ENCODE measurements at regions not wholly inside any gene's neighbourhood (a gene's known extent, or its start where the extent isn't known, plus 50 kb on each side); places are given as distances from the start of the nearest gene placed in this dataset.

DNA sequence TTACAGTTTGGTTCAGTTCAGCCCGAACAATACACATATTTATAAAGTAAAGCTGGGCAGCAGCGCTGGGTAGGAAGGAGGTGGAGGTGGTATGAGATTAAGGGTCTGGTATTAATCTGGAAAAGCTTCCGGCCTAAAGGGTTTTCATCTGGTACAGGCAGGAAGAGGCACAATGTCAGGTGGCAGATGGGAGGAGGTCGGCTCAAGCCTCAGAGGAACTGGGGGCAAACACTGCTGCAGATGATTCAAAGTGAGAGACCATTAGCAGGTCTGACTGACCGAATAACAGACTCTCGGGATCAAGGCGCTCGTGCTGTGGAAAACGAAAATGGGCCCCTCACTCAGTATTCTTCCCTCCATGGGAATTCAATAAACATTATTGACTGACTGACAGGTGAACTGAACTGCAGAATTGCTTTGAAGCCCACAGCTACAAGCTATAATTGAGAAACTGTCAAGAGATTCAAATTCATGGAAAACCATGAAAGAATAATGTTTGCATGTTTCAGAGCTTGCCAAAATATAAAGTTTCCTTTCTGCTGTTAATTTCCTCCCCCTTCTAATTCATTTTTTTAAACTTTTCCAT, 75.3 kb downstream of the TMEM167A start:
- Histone ChIP-seq H3K9me3 (no peaks in the 10 kb centered on the region), H3K27me3 (no peaks in the 10 kb centered on the region), H3K4me1 (no peaks in the 10 kb centered on the region), H3K27ac (no peak overlapping the region), H3K36me3 (no peaks in the 10 kb centered on the region), H3K4me3 (no peak overlapping the region)
- no peak for DNase-seq (ENCODE audit: low spot score in 2 of 2)
- TF ChIP-seq, protein P1, sequence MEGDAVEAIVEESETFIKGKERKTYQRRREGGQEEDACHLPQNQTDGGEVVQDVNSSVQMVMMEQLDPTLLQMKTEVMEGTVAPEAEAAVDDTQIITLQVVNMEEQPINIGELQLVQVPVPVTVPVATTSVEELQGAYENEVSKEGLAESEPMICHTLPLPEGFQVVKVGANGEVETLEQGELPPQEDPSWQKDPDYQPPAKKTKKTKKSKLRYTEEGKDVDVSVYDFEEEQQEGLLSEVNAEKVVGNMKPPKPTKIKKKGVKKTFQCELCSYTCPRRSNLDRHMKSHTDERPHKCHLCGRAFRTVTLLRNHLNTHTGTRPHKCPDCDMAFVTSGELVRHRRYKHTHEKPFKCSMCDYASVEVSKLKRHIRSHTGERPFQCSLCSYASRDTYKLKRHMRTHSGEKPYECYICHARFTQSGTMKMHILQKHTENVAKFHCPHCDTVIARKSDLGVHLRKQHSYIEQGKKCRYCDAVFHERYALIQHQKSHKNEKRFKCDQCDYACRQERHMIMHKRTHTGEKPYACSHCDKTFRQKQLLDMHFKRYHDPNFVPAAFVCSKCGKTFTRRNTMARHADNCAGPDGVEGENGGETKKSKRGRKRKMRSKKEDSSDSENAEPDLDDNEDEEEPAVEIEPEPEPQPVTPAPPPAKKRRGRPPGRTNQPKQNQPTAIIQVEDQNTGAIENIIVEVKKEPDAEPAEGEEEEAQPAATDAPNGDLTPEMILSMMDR (IDR thresholded peaks at IDR 0.05): no peak
- TF ChIP-seq EP300 (IDR thresholded peaks at IDR 0.05) (no peak), POLR2A (IDR thresholded peaks at IDR 0.05) (no peak)
- WGBS, 2 donors: 79 to 80% methylated on average over 9 of the region's 9 CpGs

DNA sequence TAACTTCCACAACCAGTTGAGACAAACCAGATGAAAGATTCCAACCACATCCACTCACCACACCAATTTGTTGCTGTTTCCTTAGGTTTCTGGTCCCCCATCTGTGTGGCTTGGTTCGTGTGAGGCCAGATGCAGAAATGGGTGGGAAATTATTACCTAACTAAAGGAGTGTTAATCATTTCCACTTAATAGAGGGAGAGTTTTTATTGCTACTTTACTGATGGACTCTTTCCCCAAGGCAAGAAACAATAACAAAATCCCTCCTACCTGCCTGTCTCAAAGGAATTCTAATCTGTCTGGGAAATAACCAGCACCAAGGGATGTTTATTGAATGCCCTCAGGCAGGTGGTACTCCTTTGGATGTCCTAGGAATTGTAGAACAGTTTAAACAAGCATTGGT, 76.3 kb downstream of the TMEM167A start:
- Histone ChIP-seq H3K4me3 (no peak overlapping the region), H3K27ac (no peak overlapping the region), H3K9me3 (no peaks in the 10 kb centered on the region), H3K27me3 (no peaks in the 10 kb centered on the region), H3K4me1 (no peaks in the 10 kb centered on the region), H3K36me3 (no peaks in the 10 kb centered on the region)
- no peak for DNase-seq (ENCODE audit: low spot score in 2 of 2)
- 60 to 74% methylated on average over 1 of the region's 1 CpG for WGBS, 2 donors
- TF ChIP-seq EP300 (IDR thresholded peaks at IDR 0.05) (no peak), POLR2A (IDR thresholded peaks at IDR 0.05) (no peak)
- TF ChIP-seq, protein P1 (IDR thresholded peaks at IDR 0.05): no peak

DNA sequence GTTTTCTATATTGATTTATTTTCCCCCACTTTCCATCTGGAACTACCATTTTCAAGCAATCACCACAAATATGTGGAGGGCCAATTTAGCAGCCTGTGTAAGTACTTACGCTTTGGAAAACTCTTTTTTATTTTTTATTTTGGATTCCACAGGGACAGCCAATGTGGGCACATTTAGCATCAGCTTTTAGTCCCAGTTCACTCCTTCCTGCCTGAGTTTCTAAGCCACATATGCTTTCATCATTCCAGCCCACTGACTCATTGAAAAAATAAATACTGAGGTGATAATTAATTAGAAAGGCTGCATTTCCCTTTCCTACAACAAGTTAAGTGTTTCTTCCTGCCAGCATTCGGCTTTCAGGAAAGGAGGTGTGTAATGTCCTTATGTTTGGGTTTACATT, 76.8 kb downstream of the TMEM167A start:
- no peaks in the 10 kb centered on the region for H3K4me1 ChIP-seq
- no peak overlapping the region for H3K4me3 ChIP-seq
- no peaks in the 10 kb centered on the region for H3K27me3 ChIP-seq
- H3K9me3 ChIP-seq: no peaks in the 10 kb centered on the region
- no peak for DNase-seq (ENCODE audit: low spot score in 2 of 2)
- no peak overlapping the region for H3K27ac ChIP-seq
- no peaks in the 10 kb centered on the region for H3K36me3 ChIP-seq
- TF ChIP-seq, protein P1 (IDR thresholded peaks at IDR 0.05): no peak
- TF ChIP-seq EP300 (IDR thresholded peaks at IDR 0.05) (no peak), POLR2A (IDR thresholded peaks at IDR 0.05) (no peak)
- 56 to 60% methylated on average over 2 of the region's 2 CpGs for WGBS, 2 donors

DNA sequence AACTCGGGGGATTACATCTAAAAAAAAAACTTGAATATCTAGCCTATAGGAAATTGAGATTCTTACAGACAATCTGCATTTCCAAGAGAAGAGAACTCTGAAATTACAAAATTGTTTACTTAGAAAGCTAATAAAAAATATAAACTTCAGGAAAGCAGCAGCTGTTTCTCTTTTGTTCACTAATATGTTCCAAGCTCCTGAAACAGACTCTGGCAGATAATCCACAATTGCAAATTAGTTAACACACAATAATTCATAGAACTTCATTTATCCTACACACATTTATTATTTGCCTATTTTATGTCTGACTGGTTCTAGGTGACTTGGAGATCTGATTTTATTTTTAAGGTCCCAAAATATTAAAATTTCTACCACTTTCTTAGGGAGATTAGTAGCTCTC, 83.8 kb downstream of the TMEM167A start:
- no peak overlapping the region for H3K27ac ChIP-seq
- DNase-seq (ENCODE audit: low spot score in 2 of 2): no peak
- no peaks in the 10 kb centered on the region for H3K36me3 ChIP-seq
- peaks cover 0 to 8% (median 0%) of the 10 kb centered on the region in 4 donors for H3K4me1 ChIP-seq
- TF ChIP-seq EP300 (IDR thresholded peaks at IDR 0.05): no peak
- TF ChIP-seq, protein P1 (IDR thresholded peaks at IDR 0.05): no peak
- no peak for TF ChIP-seq POLR2A (IDR thresholded peaks at IDR 0.05)
- no peak overlapping the region for H3K4me3 ChIP-seq
- 60 to 70% methylated on average over 1 of the region's 1 CpG for WGBS, 2 donors
- H3K27me3 ChIP-seq: no peaks in the 10 kb centered on the region
- no peaks in the 10 kb centered on the region for H3K9me3 ChIP-seq

DNA sequence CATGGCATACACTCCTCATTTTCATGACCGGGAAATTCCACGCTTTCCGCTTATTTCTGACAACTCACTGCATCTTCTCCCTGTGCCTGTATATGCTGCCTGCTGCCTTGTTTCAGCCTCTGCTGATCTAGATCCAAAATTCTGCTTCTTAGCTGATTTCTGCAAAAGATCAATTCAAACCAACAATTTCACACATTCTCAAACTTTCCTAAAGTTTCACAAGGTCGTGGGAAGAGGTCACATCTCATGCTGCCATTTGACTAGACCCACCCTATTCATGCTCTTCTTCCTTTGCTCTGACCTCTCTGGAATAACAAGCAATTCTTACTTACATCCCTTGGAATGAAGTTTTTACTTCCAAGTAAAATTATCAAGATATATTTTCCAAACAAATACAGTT, 84.5 kb downstream of the TMEM167A start:
- Histone ChIP-seq H3K4me3 (no peak overlapping the region), H3K27me3 (no peaks in the 10 kb centered on the region), H3K36me3 (no peaks in the 10 kb centered on the region), H3K27ac (no peak overlapping the region), H3K9me3 (no peaks in the 10 kb centered on the region), H3K4me1 (peaks cover 0 to 8% (median 0%) of the 10 kb centered on the region in 4 donors)
- TF ChIP-seq EP300 (IDR thresholded peaks at IDR 0.05): no peak
- TF ChIP-seq POLR2A (IDR thresholded peaks at IDR 0.05): no peak
- TF ChIP-seq, protein P1 (IDR thresholded peaks at IDR 0.05): no peak
- WGBS, 2 donors: 57 to 62% methylated on average over 4 of the region's 4 CpGs
- no peak for DNase-seq (ENCODE audit: low spot score in 2 of 2)

All from tibial nerve (tissue), 4 donors.